ENCODE measurements at regions not wholly inside any gene's neighbourhood (a gene's known extent, or its start where the extent isn't known, plus 50 kb on each side); places are given as distances from the start of the nearest gene placed in this dataset.

- Histone ChIP-seq H3K27ac (no peak overlapping the region), H3K4me3 (no peak overlapping the region), H3K9me3 (no peaks in the 10 kb centered on the region), H3K27me3 (no peaks in the 10 kb centered on the region), H3K4me1 (peaks cover 0 to 13% (median 8%) of the 10 kb centered on the region in 4 donors), H3K36me3 (no peaks in the 10 kb centered on the region)
- intact Hi-C loops (cut with DNase I), result no loop called here
- WGBS, 2 donors, result 65 to 86% methylated on average over 2 of the region's 2 CpGs
- TF ChIP-seq POLR2A (IDR thresholded peaks at IDR 0.05) (no peak), EP300 (IDR thresholded peaks at IDR 0.05) (no peak), POLR2AphosphoS5 (IDR thresholded peaks at IDR 0.05) (no peak)
- TF ChIP-seq, protein P1, sequence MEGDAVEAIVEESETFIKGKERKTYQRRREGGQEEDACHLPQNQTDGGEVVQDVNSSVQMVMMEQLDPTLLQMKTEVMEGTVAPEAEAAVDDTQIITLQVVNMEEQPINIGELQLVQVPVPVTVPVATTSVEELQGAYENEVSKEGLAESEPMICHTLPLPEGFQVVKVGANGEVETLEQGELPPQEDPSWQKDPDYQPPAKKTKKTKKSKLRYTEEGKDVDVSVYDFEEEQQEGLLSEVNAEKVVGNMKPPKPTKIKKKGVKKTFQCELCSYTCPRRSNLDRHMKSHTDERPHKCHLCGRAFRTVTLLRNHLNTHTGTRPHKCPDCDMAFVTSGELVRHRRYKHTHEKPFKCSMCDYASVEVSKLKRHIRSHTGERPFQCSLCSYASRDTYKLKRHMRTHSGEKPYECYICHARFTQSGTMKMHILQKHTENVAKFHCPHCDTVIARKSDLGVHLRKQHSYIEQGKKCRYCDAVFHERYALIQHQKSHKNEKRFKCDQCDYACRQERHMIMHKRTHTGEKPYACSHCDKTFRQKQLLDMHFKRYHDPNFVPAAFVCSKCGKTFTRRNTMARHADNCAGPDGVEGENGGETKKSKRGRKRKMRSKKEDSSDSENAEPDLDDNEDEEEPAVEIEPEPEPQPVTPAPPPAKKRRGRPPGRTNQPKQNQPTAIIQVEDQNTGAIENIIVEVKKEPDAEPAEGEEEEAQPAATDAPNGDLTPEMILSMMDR (IDR thresholded peaks at IDR 0.05), result no peak
- no peak for DNase-seq
Measured at GRCh38 chr10:65566906-65567305, 1358.9 kb upstream of the LRRTM3 start.

GRCh38 chr10:65570143-65571010 lies 1355.5 kb upstream of the LRRTM3 start:
- Histone ChIP-seq H3K4me3 (peak overlapping the region; percentile 38 to 58 (median 54)), H3K4me1 (peaks cover 0 to 17% (median 10%) of the 10 kb centered on the region in 4 donors), H3K27ac (peak overlapping the region in 3 of 4 donors; percentile 54 to 65 (median 55)), H3K36me3 (no peaks in the 10 kb centered on the region), H3K9me3 (no peaks in the 10 kb centered on the region), H3K27me3 (no peaks in the 10 kb centered on the region)
- no peak for DNase-seq
- TF ChIP-seq POLR2A (IDR thresholded peaks at IDR 0.05) (no peak), EP300 (IDR thresholded peaks at IDR 0.05) (no peak), POLR2AphosphoS5 (IDR thresholded peaks at IDR 0.05) (no peak)
- TF ChIP-seq, protein P1 (IDR thresholded peaks at IDR 0.05), result no peak
- WGBS, 2 donors, result 6 to 13% methylated on average over 20 of the region's 20 CpGs
- intact Hi-C loops (cut with DNase I), result no loop called here

GRCh38 chr10:65571011-65571570 lies 1354.7 kb upstream of the LRRTM3 start:
- peak overlapping the region; percentile 38 to 58 (median 54) for H3K4me3 ChIP-seq
- intact Hi-C loops (cut with DNase I), result no loop called here
- H3K4me1 ChIP-seq, result peaks cover 0 to 17% (median 10%) of the 10 kb centered on the region in 4 donors
- TF ChIP-seq POLR2AphosphoS5 (IDR thresholded peaks at IDR 0.05) (no peak), EP300 (IDR thresholded peaks at IDR 0.05) (no peak)
- TF ChIP-seq, protein P1 (IDR thresholded peaks at IDR 0.05), result no peak
- WGBS, 2 donors, result 2 to 9% methylated on average over 5 of the region's 5 CpGs
- H3K27me3 ChIP-seq, result no peaks in the 10 kb centered on the region
- no peaks in the 10 kb centered on the region for H3K36me3 ChIP-seq
- peak overlapping the region in 3 of 4 donors; percentile 54 to 65 (median 55) for H3K27ac ChIP-seq
- no peak for DNase-seq
- no peaks in the 10 kb centered on the region for H3K9me3 ChIP-seq

- intact Hi-C loops (cut with DNase I), result no loop called here
- Histone ChIP-seq H3K36me3 (peaks cover 0 to 19% (median 1%) of the 10 kb centered on the region in 4 donors), H3K27ac (no peak overlapping the region), H3K4me1 (no peaks in the 10 kb centered on the region), H3K9me3 (peaks cover 0 to 5% (median 2%) of the 10 kb centered on the region in 4 donors), H3K4me3 (no peak overlapping the region), H3K27me3 (no peaks in the 10 kb centered on the region)
- no peak for TF ChIP-seq POLR2A (IDR thresholded peaks at IDR 0.05)
- TF ChIP-seq POLR2AphosphoS5 (IDR thresholded peaks at IDR 0.05), result no peak
- TF ChIP-seq EP300 (IDR thresholded peaks at IDR 0.05), result no peak
- TF ChIP-seq, protein P1 (IDR thresholded peaks at IDR 0.05), result no peak
- 88 to 91% methylated on average over 5 of the region's 5 CpGs for WGBS, 2 donors
- no peak for DNase-seq
Measured at GRCh38 chr10:65581426-65582026, 1344.3 kb upstream of the LRRTM3 start.
